Natural killer cell (primary cell): ENCODE measurements at regions not wholly inside any gene's neighbourhood (a gene's known extent, or its start where the extent isn't known, plus 50 kb on each side); places are given as distances from the start of the nearest gene placed in this dataset.

ENCODE experiments used
- ATAC-seq, 3 donors: fragments of 150-1000 bp in 2 of 3; fragments of 200-7000 bp in 1 of 3; cut with Tn5 transposase; 1 replicate in 1 of 3; 2 replicates in 2 of 3; pipeline ENCODE4 v1.10.0; 2021; ENCODE audit warnings: mild to moderate bottlenecking in 2 of 3, moderate library complexity in 2 of 3
- DNase-seq, 2 donors: peaks; one replicate each; pipeline versions ENCODE4 v3.0.0 to v3.0.0-alpha.2; 2013 to 2021; ENCODE audit warnings: mixed read lengths in 1 of 2
- H3K27ac ChIP-seq: one replicate; pipeline ENCODE4 v1.5.1; 2013; ENCODE audit warnings: mild to moderate bottlenecking, low read length
- H3K27me3 ChIP-seq: one replicate; pipeline ENCODE4 v1.6.1; 2013; ENCODE audit warnings: low read length; ENCODE audit not compliant: control insufficient read depth, insufficient read depth
- H3K36me3 ChIP-seq: one replicate; pipeline ENCODE4 v1.6.1; 2013; ENCODE audit warnings: low read length; ENCODE audit not compliant: control insufficient read depth, insufficient read depth
- H3K4me1 ChIP-seq: one replicate; pipeline ENCODE4 v1.6.1; 2013; ENCODE audit warnings: low read length; ENCODE audit not compliant: control insufficient read depth, insufficient read depth
- H3K4me3 ChIP-seq: one replicate; pipeline ENCODE4 v1.5.1; 2013; ENCODE audit warnings: low read length
- H3K9me3 ChIP-seq: one replicate; pipeline ENCODE4 v1.6.1; 2013; ENCODE audit warnings: low read length; ENCODE audit not compliant: control insufficient read depth, insufficient read depth
- H3K27ac Mint-ChIP-seq, 2 donors: one replicate each; pipeline ENCODE4 v1.8.0; 2022; ENCODE audit warnings: mild to moderate bottlenecking in 2 of 2, mixed read lengths in 2 of 2, moderate library complexity in 1 of 2
- H3K27me3 Mint-ChIP-seq, 2 donors: one replicate each; pipeline ENCODE4 v1.8.0; 2022; ENCODE audit warnings: low read depth in 2 of 2, mixed read lengths in 2 of 2
- H3K36me3 Mint-ChIP-seq: one replicate; pipeline ENCODE4 v1.8.0; 2022; ENCODE audit warnings: mixed read lengths
- H3K4me1 Mint-ChIP-seq, 2 donors: one replicate each; pipeline ENCODE4 v1.8.0; 2022; ENCODE audit warnings: mixed read lengths in 2 of 2
- H3K4me3 Mint-ChIP-seq: one replicate; pipeline ENCODE4 v1.8.0; 2022; ENCODE audit warnings: mild to moderate bottlenecking, moderate library complexity, mixed read lengths
- H3K9me3 Mint-ChIP-seq, 2 donors: one replicate each; pipeline ENCODE4 v1.8.0; 2022; ENCODE audit warnings: mixed read lengths in 2 of 2
- WGBS: methylation state at CpG from one replicate; pipeline ENCODE4 v1.1.7; 2013; ENCODE audit warnings: missing lambda C conversion rate; ENCODE audit not compliant: insufficient coverage; 5-methylcytosine and 5-hydroxymethylcytosine counted together
- intact Hi-C: fragments of 100-400 bp; cut with micrococcal nuclease; formaldehyde crosslinking; loops from one replicate; pipeline ENCODE4 v1.14.2; 2022
- TF ChIP-seq, protein P1 (sequence below): fragments of 200-600 bp; IDR thresholded peaks from one replicate; pipeline ENCODE4 v1.8.0; 2022; ENCODE audit warnings: antibody characterized with exemption

DNA sequence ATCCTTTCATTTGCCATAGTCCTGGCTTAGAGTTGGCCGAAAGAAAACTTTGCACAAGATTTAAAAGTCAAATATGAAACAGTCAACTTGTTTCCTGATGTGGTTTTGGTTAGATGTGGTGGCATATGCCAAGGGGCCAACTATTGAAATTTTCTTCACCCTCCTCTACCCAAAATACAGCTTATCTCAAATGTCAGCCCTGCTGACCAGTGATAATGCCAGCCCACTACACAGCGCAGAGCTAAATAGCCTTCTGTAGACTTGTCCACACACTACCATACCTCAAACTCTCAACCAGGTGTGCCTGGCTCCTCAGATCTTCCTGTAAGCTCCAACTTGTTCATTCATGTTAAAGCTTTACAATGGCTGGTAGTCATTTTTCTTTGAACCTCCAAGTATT is 368.5 kb upstream of the STAC start:
- H3K4me1 ChIP-seq: no peaks in the 10 kb centered on the region
- ATAC-seq: no peak
- TF ChIP-seq, protein P1, sequence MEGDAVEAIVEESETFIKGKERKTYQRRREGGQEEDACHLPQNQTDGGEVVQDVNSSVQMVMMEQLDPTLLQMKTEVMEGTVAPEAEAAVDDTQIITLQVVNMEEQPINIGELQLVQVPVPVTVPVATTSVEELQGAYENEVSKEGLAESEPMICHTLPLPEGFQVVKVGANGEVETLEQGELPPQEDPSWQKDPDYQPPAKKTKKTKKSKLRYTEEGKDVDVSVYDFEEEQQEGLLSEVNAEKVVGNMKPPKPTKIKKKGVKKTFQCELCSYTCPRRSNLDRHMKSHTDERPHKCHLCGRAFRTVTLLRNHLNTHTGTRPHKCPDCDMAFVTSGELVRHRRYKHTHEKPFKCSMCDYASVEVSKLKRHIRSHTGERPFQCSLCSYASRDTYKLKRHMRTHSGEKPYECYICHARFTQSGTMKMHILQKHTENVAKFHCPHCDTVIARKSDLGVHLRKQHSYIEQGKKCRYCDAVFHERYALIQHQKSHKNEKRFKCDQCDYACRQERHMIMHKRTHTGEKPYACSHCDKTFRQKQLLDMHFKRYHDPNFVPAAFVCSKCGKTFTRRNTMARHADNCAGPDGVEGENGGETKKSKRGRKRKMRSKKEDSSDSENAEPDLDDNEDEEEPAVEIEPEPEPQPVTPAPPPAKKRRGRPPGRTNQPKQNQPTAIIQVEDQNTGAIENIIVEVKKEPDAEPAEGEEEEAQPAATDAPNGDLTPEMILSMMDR: no peak
- intact Hi-C loops: no loop called here
- H3K9me3 Mint-ChIP-seq: peaks cover 12 to 18% of the 10 kb centered on the region in 2 donors
- H3K4me3 ChIP-seq: no peak overlapping the region
- no peak overlapping the region for H3K4me3 Mint-ChIP-seq
- H3K4me1 Mint-ChIP-seq: no peaks in the 10 kb centered on the region
- no peak overlapping the region for H3K27ac Mint-ChIP-seq
- no peaks in the 10 kb centered on the region for H3K27me3 ChIP-seq
- no peaks in the 10 kb centered on the region for H3K27me3 Mint-ChIP-seq
- H3K27ac ChIP-seq: no peak overlapping the region
- no peaks in the 10 kb centered on the region for H3K36me3 ChIP-seq
- H3K36me3 Mint-ChIP-seq: no peaks in the 10 kb centered on the region
- DNase-seq: no peak
- 2% methylated on average over 2 of the region's 2 CpGs for WGBS
- H3K9me3 ChIP-seq: peaks cover 3% of the 10 kb centered on the region

DNA sequence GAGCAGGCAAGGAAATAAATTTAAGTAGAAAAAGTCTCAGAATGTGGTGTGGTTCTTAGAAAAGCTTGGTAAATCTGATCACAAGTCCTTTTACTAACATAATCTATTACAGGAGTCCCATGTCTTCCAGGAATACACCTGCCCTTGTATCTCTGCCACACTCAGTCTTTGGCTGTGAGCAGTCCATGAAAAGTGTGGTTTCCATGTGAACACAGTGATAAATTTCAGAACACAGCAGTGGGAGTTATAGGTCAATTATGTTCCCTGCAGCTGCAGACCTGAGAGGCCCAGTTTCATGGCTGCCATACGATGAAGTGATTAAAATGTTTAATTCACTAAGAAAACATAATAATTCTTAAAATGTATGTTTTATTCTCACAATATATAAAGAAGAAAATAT is 366.9 kb upstream of the STAC start:
- ATAC-seq (no peak), DNase-seq (no peak)
- H3K27ac ChIP-seq: no peak overlapping the region
- TF ChIP-seq, protein P1: no peak
- no peaks in the 10 kb centered on the region for H3K4me1 ChIP-seq
- Mint-ChIP-seq H3K27me3 (no peaks in the 10 kb centered on the region), H3K4me1 (no peaks in the 10 kb centered on the region), H3K27ac (no peak overlapping the region), H3K4me3 (no peak overlapping the region), H3K36me3 (no peaks in the 10 kb centered on the region), H3K9me3 (peaks cover 6 to 16% of the 10 kb centered on the region in 2 donors)
- H3K27me3 ChIP-seq: no peaks in the 10 kb centered on the region
- no peak overlapping the region for H3K4me3 ChIP-seq
- WGBS: no CpG with 5 or more reads among the region's 1 CpG
- no peaks in the 10 kb centered on the region for H3K36me3 ChIP-seq
- peaks cover under 1% of the 10 kb centered on the region for H3K9me3 ChIP-seq
- intact Hi-C loops: no loop called here

GRCh38 chr3:36025232-36025631 is 355.1 kb upstream of the STAC start:
- ATAC-seq: no peak
- no peaks in the 10 kb centered on the region for H3K27me3 Mint-ChIP-seq
- no peak overlapping the region for H3K27ac Mint-ChIP-seq

More at GRCh38 chr3:36025232-36025631, 355.1 kb upstream of the STAC start:
- Mint-ChIP-seq H3K36me3 (no peaks in the 10 kb centered on the region), H3K4me3 (no peak overlapping the region), H3K9me3 (peaks cover 13 to 18% of the 10 kb centered on the region in 2 donors), H3K4me1 (no peaks in the 10 kb centered on the region)
- Histone ChIP-seq H3K9me3 (no peaks in the 10 kb centered on the region), H3K27me3 (no peaks in the 10 kb centered on the region), H3K4me3 (no peak overlapping the region), H3K4me1 (no peaks in the 10 kb centered on the region), H3K36me3 (no peaks in the 10 kb centered on the region), H3K27ac (no peak overlapping the region)
- WGBS: no CpG with 5 or more reads among the region's 3 CpGs
- DNase-seq: no peak
- TF ChIP-seq, protein P1: no peak
- intact Hi-C loops: no loop called here
